ENCODE measurements at regions not wholly inside any gene's neighbourhood (a gene's known extent, or its start where the extent isn't known, plus 50 kb on each side); places are given as distances from the start of the nearest gene placed in this dataset.
A peak's percentile ranks its signal among the peaks of the same experiment; 100 is the strongest.
"Not testable (repeated sequence)": the region's sequence is repeated elsewhere in the genome, so short reads cannot be mapped to it uniquely, and the experiment has no call there.

DNA sequence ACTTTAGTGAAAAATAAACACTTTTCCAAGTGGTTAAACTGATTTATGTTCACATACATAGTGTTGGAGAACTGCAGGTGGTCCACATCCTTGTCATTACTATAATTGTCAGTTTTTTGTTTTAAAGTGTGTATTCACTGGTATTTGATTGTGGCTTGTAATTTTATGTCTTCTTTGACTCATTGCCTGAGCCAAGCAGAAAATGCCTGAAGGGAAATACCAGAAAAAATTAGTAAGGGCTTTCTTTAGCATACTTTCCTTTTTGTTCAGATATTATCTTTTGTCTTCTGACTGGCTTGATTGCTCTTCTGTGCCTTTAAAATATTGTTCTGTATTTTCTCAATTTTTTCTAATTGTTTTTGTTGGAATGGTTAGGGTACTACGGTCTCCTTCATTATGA lies 981.3 kb downstream of the C4orf33 start:
- Histone ChIP-seq H3K4me1 (ENCODE audit: control insufficient read depth, insufficient read depth, low read length, unreplicated experiment) (no peaks in the 10 kb centered on the region), H2AFZ (ENCODE audit: low read length, unreplicated experiment) (no peak overlapping the region), H3K27ac (ENCODE audit: low read depth, low read length) (no peak overlapping the region), H3K4me3 (ENCODE audit: low read depth, low read length) (no peak overlapping the region), H3K27me3 (ENCODE audit: insufficient read depth, low read length) (no peaks in the 10 kb centered on the region), H3K36me3 (ENCODE audit: insufficient read depth, low read length) (no peaks in the 10 kb centered on the region), H3K79me2 (ENCODE audit: control insufficient read depth, insufficient read depth, low read length, unreplicated experiment) (no peaks in the 10 kb centered on the region)

DNA sequence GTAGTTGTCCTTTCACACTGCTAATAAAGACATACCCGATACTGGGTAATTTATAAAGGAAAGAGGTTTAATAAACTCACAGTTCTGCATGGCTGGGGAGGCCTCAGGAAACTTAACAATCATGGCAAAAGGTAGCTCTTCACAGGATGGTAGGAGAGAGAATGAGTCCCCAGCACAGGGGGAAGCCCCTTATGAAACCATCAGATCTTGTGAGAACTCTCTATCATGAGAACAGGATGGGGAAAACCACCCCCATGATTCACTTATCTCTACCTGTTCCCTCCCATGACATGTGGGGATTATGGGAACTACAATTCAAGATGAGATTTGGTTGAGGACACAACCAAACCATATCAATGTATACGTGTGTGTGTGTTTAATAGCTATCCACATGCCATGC lies 983.1 kb downstream of the C4orf33 start:
- H2AFZ ChIP-seq (ENCODE audit: low read length, unreplicated experiment); H3K4me1 ChIP-seq (ENCODE audit: control insufficient read depth, insufficient read depth, low read length, unreplicated experiment); H3K36me3 ChIP-seq (ENCODE audit: insufficient read depth, low read length); H3K27ac ChIP-seq (ENCODE audit: low read depth, low read length); H3K4me3 ChIP-seq (ENCODE audit: low read depth, low read length); H3K79me2 ChIP-seq (ENCODE audit: control insufficient read depth, insufficient read depth, low read length, unreplicated experiment); H3K27me3 ChIP-seq (ENCODE audit: insufficient read depth, low read length): not testable (repeated sequence)

DNA sequence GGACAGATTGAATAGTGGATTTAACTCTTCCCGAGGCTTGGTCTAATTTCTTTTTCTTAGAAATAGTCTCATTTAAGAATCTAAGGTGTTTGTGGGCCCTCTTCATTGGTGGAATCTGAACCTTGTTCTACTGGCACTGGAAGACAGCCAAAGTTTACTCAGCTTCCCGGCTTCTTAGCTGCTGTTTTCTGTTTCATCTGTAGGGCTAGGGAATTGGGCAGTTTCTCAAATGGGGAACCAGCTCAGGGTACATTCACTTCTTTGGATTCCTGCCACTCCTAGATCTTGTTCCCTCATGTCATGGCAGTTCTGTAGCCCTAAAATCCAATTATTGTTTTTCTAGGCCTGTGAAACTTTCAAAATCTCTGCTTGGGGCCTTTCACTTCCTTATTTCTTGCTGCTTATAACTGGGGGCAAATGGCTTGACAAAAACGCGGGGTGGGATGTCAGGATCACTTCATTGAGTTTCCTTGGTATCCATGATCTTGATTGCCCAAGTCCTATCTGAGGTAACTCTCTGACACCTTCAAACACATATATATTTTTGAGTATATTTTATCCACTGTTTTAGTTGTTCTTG lies 985.0 kb downstream of the C4orf33 start:
- Histone ChIP-seq H3K4me1 (ENCODE audit: control insufficient read depth, insufficient read depth, low read length, unreplicated experiment) (no peaks in the 10 kb centered on the region), H3K27ac (ENCODE audit: low read depth, low read length) (no peak overlapping the region), H3K36me3 (ENCODE audit: insufficient read depth, low read length) (no peaks in the 10 kb centered on the region), H3K27me3 (ENCODE audit: insufficient read depth, low read length) (no peaks in the 10 kb centered on the region), H2AFZ (ENCODE audit: low read length, unreplicated experiment) (no peak overlapping the region), H3K4me3 (ENCODE audit: low read depth, low read length) (no peak overlapping the region), H3K79me2 (ENCODE audit: control insufficient read depth, insufficient read depth, low read length, unreplicated experiment) (no peaks in the 10 kb centered on the region)

- H3K27ac ChIP-seq (ENCODE audit: low read depth, low read length), result no peak overlapping the region
- H3K36me3 ChIP-seq (ENCODE audit: insufficient read depth, low read length), result no peaks in the 10 kb centered on the region
- H3K79me2 ChIP-seq (ENCODE audit: control insufficient read depth, insufficient read depth, low read length, unreplicated experiment), result no peaks in the 10 kb centered on the region
- H3K4me3 ChIP-seq (ENCODE audit: low read depth, low read length), result no peak overlapping the region
- no peak overlapping the region for H2AFZ ChIP-seq (ENCODE audit: low read length, unreplicated experiment)
- no peaks in the 10 kb centered on the region for H3K4me1 ChIP-seq (ENCODE audit: control insufficient read depth, insufficient read depth, low read length, unreplicated experiment)
- H3K27me3 ChIP-seq (ENCODE audit: insufficient read depth, low read length), result peaks cover 13% of the 10 kb centered on the region; the same call in 1 of the 2 replicates
Observed at GRCh38 chr4:130090427-130090826, 994.5 kb downstream of the C4orf33 start.

- Histone ChIP-seq H3K79me2 (ENCODE audit: control insufficient read depth, insufficient read depth, low read length, unreplicated experiment) (no peaks in the 10 kb centered on the region), H3K27me3 (ENCODE audit: insufficient read depth, low read length) (peaks cover 13% of the 10 kb centered on the region; the same call in 1 of the 2 replicates), H3K4me3 (ENCODE audit: low read depth, low read length) (no peak overlapping the region), H2AFZ (ENCODE audit: low read length, unreplicated experiment) (no peak overlapping the region), H3K27ac (ENCODE audit: low read depth, low read length) (no peak overlapping the region), H3K4me1 (ENCODE audit: control insufficient read depth, insufficient read depth, low read length, unreplicated experiment) (no peaks in the 10 kb centered on the region), H3K36me3 (ENCODE audit: insufficient read depth, low read length) (no peaks in the 10 kb centered on the region)
Observed at GRCh38 chr4:130092187-130093015, 996.4 kb downstream of the C4orf33 start.

DNA sequence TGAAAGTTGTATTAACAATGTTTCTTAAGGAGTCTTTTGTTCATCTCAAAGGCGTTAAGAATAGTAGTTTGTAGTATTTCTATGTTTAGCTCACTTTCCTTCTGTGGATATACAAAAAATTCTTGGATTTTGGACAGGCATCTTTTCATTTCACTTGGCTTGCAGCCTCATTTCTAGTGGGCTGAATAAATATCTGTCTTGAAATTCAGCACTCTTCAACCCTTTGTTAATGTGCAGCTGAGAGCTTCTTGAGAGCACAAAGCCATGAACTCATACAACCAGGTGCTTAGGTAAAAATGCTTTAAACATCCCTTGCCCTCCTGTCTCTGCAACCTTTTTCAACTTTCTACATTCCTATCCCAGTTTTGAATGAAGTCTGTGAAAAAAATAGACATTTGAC lies 1003.2 kb downstream of the C4orf33 start:
- H3K27ac ChIP-seq (ENCODE audit: low read depth, low read length), result no peak overlapping the region
- 0 out of 2 replicates have a peak, but pooled peaks cover 3% of the 10 kb centered on the region for H3K27me3 ChIP-seq (ENCODE audit: insufficient read depth, low read length)
- H2AFZ ChIP-seq (ENCODE audit: low read length, unreplicated experiment), result no peak overlapping the region
- H3K4me3 ChIP-seq (ENCODE audit: low read depth, low read length), result no peak overlapping the region
- H3K36me3 ChIP-seq (ENCODE audit: insufficient read depth, low read length), result no peaks in the 10 kb centered on the region
- H3K4me1 ChIP-seq (ENCODE audit: control insufficient read depth, insufficient read depth, low read length, unreplicated experiment), result no peaks in the 10 kb centered on the region
- H3K79me2 ChIP-seq (ENCODE audit: control insufficient read depth, insufficient read depth, low read length, unreplicated experiment), result no peaks in the 10 kb centered on the region

- Histone ChIP-seq H2AFZ (ENCODE audit: low read length, unreplicated experiment) (no peak overlapping the region), H3K27ac (ENCODE audit: low read depth, low read length) (no peak overlapping the region), H3K27me3 (ENCODE audit: insufficient read depth, low read length) (no peaks in the 10 kb centered on the region), H3K4me3 (ENCODE audit: low read depth, low read length) (no peak overlapping the region), H3K36me3 (ENCODE audit: insufficient read depth, low read length) (no peaks in the 10 kb centered on the region), H3K79me2 (ENCODE audit: control insufficient read depth, insufficient read depth, low read length, unreplicated experiment) (no peaks in the 10 kb centered on the region), H3K4me1 (ENCODE audit: control insufficient read depth, insufficient read depth, low read length, unreplicated experiment) (no peaks in the 10 kb centered on the region)
Observed at GRCh38 chr4:130110189-130110588, 1014.2 kb downstream of the C4orf33 start.

DNA sequence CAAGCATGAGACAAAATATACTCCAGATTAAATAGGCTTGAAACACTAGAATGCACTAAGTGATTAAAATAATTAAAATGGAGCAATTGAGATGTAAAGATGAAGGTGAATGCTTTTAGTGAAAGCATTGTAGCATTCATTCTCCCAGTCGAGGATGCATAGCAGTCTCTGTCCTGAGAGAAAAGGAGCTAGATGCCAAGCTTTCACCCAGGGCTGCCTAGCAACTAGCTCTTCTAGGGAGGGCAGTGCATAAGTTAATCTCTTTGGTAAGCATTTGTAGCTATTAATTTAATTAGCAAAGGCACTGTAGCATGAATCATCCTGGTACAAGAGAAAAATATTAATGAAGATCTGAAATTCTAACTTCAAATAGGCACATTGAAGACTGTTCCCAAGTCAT lies 1014.8 kb downstream of the C4orf33 start:
- no peak overlapping the region for H2AFZ ChIP-seq (ENCODE audit: low read length, unreplicated experiment)
- no peaks in the 10 kb centered on the region for H3K36me3 ChIP-seq (ENCODE audit: insufficient read depth, low read length)
- H3K4me1 ChIP-seq (ENCODE audit: control insufficient read depth, insufficient read depth, low read length, unreplicated experiment), result no peaks in the 10 kb centered on the region
- no peaks in the 10 kb centered on the region for H3K79me2 ChIP-seq (ENCODE audit: control insufficient read depth, insufficient read depth, low read length, unreplicated experiment)
- H3K4me3 ChIP-seq (ENCODE audit: low read depth, low read length), result no peak overlapping the region
- no peaks in the 10 kb centered on the region for H3K27me3 ChIP-seq (ENCODE audit: insufficient read depth, low read length)
- no peak overlapping the region for H3K27ac ChIP-seq (ENCODE audit: low read depth, low read length)

DNA sequence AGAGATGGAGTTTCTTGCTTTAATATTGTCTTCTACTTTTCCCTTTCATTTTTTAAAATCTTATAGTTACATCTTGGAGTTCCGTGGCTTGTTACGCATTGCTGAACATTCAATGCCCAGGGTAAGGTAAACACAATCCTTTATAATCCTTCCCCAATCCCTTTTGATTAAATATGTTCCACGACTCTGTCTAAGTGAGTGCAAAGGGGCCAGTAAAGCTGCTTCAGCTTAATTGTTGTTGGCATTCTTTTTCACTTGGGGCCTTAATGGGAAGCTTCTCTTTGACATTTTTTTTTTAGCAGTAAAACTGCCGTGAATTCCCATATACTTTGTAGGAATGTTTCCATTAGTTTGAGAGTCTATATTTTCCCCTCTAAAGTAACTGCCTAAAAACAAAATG lies 1028.1 kb downstream of the C4orf33 start:
- Histone ChIP-seq H3K36me3 (ENCODE audit: insufficient read depth, low read length) (no peaks in the 10 kb centered on the region), H3K27me3 (ENCODE audit: insufficient read depth, low read length) (no peaks in the 10 kb centered on the region), H2AFZ (ENCODE audit: low read length, unreplicated experiment) (peak overlapping the region; percentile 62), H3K4me3 (ENCODE audit: low read depth, low read length) (no peak overlapping the region; the same call in 1 of the 2 replicates), H3K79me2 (ENCODE audit: control insufficient read depth, insufficient read depth, low read length, unreplicated experiment) (no peaks in the 10 kb centered on the region), H3K27ac (ENCODE audit: low read depth, low read length) (no peak overlapping the region), H3K4me1 (ENCODE audit: control insufficient read depth, insufficient read depth, low read length, unreplicated experiment) (no peaks in the 10 kb centered on the region)

GRCh38 chr4:130125467-130125866 lies 1029.5 kb downstream of the C4orf33 start:
- Histone ChIP-seq H3K4me1 (ENCODE audit: control insufficient read depth, insufficient read depth, low read length, unreplicated experiment) (no peaks in the 10 kb centered on the region), H3K4me3 (ENCODE audit: low read depth, low read length) (no peak overlapping the region), H3K27me3 (ENCODE audit: insufficient read depth, low read length) (no peaks in the 10 kb centered on the region), H3K27ac (ENCODE audit: low read depth, low read length) (no peak overlapping the region), H3K36me3 (ENCODE audit: insufficient read depth, low read length) (no peaks in the 10 kb centered on the region), H2AFZ (ENCODE audit: low read length, unreplicated experiment) (no peak overlapping the region), H3K79me2 (ENCODE audit: control insufficient read depth, insufficient read depth, low read length, unreplicated experiment) (no peaks in the 10 kb centered on the region)

- H3K79me2 ChIP-seq (ENCODE audit: control insufficient read depth, insufficient read depth, low read length, unreplicated experiment), result no peaks in the 10 kb centered on the region
- H3K4me1 ChIP-seq (ENCODE audit: control insufficient read depth, insufficient read depth, low read length, unreplicated experiment), result no peaks in the 10 kb centered on the region
- H2AFZ ChIP-seq (ENCODE audit: low read length, unreplicated experiment), result no peak overlapping the region
- H3K27ac ChIP-seq (ENCODE audit: low read depth, low read length), result no peak overlapping the region
- no peaks in the 10 kb centered on the region for H3K36me3 ChIP-seq (ENCODE audit: insufficient read depth, low read length)
- H3K4me3 ChIP-seq (ENCODE audit: low read depth, low read length), result no peak overlapping the region
- H3K27me3 ChIP-seq (ENCODE audit: insufficient read depth, low read length), result no peaks in the 10 kb centered on the region
Observed at GRCh38 chr4:130127297-130127696, 1031.3 kb downstream of the C4orf33 start.

Data from ACC112 (cell line).